Lung microvascular endothelial cell (primary cell): ENCODE measurements at regions not wholly inside any gene's neighbourhood (a gene's known extent, or its start where the extent isn't known, plus 50 kb on each side); places are given as distances from the start of the nearest gene placed in this dataset.

Experiments used
- DNase-seq, 2 donors: peaks; one replicate each; pipeline versions ENCODE4 v3.0.0 to v3.0.0-alpha.2; 2010; ENCODE audit warnings: low read depth in 2 of 2

DNA sequence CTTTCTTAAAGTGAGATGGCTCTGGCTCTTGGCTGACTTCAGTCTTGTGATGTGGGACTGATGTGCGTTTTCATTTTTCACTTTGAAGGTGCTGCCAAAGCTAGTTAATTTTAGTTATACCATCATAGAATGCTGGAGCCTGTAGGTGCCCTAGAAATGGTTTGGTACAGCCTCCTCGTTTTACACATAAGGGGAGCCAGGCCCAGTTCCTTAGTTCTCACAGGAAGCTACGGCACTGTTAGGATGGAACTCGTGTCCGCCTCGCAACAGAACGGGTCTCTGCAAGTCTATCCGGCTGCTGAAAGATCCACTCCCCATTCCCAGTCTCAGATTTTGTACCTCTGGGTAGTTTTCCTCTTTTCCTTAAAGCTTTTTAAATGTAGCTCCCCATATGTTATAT lies 173.2 kb upstream of the PRPS1L1 start:
- DNase-seq = no peak

DNA sequence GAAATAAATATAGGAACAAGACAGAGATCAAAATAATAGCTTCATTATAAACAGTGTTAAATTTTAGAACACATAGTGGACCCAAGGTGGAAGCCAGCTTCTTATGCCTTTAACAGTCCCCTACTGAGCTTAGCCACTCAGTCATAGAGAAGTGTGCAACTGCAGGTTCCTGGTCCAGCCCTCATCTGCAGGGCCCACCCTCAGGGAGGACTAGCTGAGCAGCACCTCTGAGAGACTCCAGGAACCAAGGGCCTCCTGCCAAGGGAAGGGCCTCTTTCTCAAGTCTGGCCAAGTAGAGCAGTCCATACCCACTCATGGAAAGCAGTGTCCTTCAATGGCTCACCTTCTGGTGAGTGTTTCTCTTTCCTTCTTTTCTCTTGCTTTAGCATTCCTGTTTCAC lies 173.7 kb upstream of the PRPS1L1 start:
- no peak for DNase-seq

DNA sequence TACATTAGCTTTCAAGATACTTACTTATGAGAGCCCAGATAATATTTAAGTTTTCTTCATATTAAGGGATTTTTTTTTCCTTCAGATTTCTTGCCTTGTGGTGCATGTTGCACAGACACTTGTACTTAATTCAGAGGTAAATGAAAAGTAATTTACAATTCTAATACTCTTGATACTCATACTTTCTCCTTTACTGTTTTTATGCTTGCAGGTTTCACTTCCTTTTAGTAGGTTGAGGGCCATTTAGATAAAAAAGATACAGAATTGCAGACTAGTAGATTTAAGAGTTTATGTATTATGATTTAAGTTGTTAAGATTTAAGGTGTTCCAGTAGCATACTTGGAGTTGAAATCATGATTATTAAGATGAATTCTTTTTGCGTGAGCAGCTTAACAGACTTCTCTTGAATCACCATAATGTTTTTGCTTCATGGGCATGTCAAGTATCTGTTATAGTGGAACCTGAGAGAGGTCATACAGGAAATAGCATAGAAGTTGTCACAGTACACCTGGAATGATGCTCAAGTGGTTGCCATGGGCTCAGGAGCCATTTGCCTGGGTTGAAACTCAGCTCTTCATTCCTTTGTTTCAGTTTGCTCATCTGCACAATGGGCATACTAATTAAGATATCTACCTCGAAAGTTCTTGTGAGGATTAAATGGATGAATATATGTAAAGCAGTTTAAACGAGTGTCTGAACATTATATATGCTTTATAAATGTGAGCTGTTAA lies 174.8 kb upstream of the PRPS1L1 start:
- no peak for DNase-seq

DNA sequence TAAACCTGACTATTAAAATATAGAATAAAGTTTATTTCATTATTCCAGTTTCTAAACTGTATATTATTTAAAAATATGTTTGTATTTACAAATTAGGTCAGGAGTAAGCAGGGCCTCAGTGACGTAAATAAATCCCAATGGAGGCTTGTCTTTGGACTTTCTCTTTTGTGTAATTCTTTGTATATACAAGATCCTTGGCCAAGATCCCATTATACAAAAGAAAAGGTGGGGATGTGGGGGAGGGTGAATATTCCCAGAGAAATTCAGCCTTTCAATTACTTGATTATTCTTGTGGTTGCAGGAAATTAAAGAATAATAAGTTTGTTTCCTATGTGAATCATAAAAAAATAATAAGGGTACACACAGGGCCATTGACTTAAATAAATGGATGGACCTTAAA lies 178.7 kb upstream of the PRPS1L1 start:
- no peak for DNase-seq

DNA sequence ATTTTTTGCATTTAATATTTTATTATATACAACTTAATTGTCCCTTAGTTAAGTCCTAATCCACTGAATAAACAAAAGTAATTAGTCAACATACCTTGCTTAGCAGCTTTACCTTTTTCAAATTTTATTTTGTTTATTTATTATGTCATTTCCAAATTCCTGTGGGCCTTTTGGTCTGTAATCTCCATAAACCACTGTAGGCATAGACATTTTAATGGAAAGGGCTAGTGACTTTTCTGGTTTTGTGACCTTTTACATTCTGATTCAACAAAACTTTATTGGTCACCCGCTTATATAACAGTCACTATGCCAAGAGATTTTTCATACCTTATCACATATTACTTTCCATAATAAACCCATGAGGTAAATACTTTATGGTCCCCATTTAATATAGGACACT lies 181.3 kb upstream of the PRPS1L1 start:
- DNase-seq = no peak

DNA sequence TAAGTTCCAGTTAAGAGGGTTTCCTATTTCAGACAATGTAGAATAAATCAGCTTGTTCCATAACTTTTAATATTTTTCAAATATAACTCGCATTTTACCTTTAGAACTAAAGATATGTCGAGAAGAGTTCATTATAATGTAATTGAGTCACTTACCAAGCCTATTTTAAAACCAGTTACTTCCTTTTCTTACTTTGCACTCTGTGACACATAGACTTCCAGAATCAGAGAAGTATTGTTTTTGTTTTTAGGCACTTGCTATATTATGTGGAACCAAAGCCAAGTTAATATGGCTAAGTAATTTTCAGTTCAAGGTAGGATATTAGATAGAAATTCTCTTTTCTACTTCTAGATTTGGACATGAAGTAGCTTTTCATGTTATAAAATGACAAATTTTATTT lies 182.7 kb upstream of the PRPS1L1 start:
- DNase-seq = no peak

DNA sequence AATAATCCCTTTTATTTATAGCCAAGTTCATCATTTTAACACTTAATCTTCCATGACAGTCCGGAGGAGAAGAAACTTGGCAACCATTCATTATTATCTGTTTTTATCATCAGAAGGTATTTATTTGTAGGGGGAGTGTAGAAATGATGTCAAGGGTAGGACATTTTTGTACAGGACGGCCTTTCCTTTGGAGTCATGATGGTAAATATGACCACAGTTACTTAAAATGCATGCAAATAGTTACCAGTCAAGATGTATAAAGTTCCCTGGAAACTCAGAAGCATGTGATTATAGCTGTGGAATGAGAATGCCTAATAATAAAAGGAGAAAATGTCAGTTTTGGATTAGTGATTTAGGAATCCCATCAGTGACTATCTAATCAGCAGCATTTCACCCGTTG lies 183.1 kb upstream of the PRPS1L1 start:
- DNase-seq = no peak

DNA sequence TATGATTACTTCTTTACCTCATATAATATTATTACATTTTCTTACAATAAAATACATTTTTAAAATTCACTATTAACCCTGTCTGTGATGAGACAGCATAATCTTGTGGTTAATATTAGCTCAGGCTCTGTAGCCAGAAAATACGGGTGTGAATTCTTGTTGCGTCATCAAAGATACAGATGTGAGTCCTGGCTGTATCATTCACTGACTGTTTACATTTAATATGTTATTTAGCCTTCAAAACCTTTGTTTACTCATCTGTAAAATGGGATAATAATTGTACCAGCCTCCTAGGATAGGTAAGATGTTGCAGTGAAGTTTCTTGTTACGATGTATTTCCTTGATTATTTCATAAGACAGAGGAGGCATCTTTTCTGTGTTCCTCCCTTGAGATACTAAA lies 184.7 kb upstream of the PRPS1L1 start:
- no peak for DNase-seq

DNA sequence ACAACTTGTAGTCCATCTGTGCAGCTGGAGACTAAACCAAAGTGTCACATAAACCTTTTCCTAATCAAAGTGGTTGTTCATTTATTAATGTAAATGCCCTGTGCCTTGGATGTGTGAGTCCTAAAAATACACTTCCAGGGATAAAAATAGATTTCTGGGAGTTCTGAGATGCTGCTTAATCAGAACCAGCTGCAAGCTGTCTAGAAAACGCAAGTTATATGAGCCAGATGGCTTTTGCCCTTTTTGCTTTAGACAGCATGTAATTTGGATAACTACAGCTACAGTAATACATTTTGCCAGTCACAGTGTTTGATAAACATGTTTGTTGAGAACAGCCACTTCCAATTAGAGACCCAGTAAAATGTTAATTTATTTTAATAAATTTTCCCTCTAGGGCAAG lies 185.1 kb upstream of the PRPS1L1 start:
- DNase-seq = no peak

DNA sequence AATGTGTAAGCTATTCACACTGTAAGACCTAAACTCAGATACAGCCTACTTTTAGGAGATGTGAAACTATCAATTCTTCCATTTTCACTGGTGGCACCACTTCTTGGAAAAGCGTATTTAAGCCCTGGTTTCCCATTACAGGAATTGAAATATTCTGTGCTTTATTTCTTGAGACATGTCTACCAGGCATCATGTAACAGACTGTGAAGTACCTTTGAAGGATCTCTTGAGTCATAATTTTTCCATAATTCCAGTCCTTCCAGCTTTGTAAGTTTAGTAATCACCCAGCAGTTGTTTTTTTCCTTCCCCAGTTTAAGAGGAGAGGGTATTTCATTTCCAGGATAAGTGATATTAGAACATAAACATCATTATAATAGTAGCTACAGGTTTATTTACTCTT lies 186.0 kb upstream of the PRPS1L1 start:
- no peak for DNase-seq

DNA sequence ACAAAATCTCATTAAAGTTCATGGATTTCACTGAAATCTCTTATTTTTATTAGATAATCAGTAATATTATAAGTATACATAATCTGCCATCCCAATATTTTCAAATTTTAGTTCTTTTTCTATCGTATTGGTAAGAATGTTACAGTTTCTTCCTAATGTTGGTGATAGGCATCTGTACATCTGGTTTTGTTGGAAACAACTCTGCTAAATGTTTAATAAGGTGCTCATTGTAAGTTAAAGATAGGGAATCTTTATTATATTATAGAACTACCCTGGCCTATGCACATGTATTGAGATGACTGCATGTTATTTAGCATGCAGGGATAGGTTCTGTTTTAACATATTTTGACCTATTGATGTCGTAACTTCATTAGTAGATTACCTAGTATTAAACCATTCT lies 188.6 kb upstream of the PRPS1L1 start:
- no peak for DNase-seq

DNA sequence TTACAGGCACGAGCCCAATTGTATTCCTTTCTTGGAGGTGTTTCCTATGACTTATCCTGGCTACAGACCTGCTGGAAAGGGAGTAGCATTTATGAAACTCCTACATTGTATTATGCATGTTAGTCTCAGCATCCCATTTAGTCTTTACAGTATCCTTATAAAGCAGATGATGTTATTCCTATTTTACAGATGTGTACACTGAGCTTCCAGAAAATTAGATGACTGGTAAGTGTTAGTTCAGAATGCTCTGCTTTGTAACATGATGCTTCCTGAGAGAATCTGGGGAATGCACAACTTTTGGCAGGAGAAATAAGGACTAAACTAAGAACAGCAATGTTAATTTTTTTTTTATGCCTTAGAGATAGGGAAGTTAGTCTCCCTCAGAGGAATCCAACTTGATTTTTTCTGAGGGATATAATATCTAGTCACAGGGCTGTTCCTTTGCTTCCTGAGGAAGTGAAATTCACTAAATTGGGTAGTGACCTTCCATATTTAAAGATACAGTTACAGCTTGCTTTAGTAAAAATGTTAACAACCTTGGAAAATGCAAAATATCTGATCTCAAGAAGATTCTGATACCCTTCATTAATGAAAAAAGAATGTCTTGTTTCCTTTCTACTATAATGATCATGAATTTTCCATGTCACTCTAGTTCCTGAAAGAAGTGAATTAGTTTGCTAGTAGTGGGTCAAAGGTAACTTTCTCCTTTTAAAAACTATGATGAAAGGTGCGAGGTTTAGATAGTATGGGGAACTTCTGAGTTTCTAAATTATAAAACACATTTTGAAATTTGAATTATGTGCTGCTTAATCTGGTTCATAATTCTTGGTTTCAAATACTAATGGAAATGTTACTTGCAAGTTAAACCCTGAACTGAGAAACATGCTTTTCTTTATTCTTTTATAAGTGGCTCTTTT lies 194.0 kb upstream of the PRPS1L1 start:
- DNase-seq = no peak

DNA sequence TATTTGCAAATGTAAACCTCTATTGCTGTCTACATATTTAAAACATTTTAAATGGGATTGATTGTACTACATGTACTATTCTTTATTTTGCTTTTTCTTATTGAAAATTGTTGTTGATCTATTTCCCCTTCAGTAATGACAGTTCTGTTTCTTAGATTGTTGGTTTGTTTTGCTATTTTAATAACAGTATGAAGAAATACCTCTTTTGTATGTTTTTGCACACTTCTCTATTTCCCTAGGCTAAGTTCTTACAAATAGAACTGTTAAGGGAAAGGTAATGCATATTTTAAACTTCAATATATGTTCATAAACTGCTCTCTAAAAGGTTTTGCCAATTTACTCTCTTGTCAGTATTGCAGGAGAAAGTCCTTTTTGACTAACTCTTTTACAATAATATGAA lies 195.0 kb upstream of the PRPS1L1 start:
- DNase-seq = no peak

DNA sequence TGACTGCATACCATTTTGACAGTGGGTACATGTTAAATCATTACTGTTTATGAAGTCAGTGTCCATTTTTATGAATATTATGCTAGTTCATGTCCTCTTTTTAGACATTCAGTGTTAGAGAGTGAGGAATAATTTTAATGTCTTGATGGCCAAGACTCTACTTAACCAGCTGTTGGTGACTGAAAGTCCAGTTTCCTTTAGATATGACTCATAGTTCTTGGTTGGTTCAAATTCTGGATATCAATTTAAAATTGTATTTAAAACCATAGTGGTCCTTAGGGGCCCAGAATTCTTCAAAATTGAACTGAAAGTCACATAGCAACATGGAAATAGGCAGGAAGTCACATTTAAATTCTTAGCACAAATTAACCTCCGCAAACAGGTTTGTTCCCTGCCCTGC lies 196.5 kb upstream of the PRPS1L1 start:
- no peak for DNase-seq

DNA sequence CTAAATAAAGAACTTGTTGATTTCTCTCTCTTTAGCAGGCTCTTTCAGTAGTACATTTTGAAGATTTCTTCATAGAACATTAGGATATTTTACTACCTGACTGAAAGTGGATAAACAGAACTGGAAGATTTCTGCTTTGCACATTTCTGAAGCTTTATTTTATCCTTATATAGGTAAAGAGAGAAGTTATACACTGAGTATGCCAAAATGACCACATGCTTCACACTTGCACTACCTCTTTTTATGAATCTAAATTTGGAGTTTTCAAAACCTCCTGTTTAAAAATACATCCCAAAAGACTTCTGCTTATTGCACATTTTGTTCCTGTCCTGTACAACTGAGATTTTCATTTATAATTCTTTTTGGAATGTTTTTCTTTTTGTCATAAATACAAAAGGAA lies 197.4 kb upstream of the PRPS1L1 start:
- DNase-seq = no peak

DNA sequence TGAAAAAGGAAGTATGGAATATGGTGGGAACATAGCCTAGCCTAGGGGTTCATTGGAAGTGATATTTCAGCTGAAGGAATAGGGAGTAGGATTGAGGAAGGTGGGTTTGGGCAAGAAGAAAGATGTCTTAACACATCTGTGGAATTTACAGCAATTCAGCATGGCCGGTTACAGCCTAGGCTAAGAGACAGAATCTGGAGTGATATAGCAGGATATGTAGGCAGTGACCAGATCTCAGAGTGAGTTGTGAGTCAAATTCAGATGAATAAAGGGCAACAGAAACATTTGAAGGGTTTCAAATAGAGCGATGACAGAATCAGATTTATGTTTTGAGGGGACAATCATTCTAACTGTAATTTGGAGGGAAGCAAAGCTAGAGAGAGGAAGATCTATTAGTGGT lies 199.0 kb upstream of the PRPS1L1 start:
- no peak for DNase-seq

DNA sequence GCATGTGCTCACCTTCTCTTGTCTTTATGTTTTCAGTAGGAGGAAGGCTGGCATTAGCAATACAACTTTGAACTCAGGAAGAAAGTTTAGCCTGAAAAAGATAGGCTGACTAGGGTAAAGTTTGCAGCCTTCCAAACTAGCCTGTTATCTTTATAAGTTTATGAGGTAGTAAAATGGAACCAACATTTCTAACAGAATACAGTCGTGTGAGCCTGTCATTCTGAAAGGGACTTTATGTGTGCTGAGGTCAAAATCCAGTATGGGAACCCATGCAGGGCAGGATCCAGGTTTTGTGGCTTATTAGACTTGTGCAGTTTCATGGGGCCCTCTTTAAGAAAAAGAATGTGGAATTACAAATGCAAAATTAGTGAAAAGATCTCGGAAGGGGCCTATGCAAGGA lies 201.0 kb upstream of the PRPS1L1 start:
- no peak for DNase-seq

DNA sequence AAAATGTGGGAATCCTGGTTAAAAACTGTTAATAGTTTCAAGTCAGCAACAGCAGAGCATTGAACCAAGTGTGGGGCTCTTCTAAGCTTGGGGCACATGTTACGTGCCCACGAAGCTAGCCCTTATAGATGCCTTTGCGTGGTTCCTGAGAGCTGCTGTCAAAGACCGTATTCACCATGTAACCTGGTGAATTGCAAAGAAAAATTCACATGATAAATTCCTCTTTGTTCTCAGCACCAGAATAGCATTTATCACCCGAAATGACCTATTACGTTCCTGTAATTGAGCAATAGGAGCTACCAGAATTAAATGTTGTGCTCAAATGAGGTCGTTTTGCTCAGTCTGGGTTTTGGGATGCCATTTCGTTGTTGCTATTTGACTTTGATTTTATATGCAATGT lies 202.6 kb upstream of the PRPS1L1 start:
- DNase-seq = no peak

DNA sequence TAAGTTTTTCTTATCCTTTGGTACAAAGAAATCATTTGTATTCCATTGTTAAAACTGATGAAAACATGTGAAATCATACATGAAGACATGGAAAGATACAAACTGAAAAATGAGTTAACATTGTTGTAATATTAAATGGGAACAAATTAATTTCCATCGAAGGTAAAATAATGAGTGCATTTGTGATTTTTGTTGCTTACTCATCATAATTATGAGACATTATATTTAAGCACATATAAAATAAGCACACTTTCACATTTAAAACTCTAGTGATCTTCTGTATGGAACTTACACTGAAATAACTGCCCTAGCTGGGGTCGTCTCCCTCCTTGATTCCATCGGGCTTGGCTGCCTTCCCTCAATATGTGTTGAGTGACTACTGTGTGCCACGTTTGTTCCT lies 204.2 kb upstream of the PRPS1L1 start:
- no peak for DNase-seq

DNA sequence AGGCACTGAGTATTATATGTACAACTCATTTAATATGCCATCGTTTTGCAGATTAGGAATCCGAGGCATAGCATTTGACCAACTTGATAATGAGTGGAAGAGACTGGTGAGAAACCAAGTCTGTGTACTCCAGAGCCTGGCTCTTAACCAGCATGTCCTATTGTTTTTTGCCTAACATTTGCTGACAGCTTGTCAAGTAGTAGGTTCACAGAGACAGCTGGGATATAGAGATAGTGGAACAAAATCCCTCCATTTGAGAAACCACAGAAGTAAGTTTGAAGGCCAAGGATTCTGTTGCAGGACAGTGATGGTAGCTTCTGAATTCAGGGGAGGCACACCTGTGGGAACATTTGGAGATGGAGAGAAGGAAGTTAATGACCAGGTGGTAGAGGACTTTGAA lies 206.9 kb upstream of the PRPS1L1 start:
- no peak for DNase-seq

DNA sequence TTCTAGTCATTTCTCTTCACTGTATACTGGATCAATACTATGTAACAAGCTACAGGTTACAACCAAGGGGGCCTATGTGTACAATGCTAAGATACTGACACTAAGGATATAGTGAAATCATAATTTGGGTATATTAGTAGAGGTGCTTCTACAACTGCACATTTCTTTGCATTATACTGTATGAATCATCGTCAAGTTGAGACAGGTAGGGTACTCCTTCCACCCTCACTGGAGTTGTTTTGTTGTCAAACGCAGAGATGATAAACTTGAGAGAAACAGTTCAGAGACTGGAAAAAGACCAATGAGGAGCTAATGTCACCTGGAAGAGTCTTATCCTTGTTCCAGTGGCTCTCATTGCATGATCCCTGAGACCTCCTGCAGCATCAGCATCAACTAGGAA lies 208.2 kb upstream of the PRPS1L1 start:
- no peak for DNase-seq

DNA sequence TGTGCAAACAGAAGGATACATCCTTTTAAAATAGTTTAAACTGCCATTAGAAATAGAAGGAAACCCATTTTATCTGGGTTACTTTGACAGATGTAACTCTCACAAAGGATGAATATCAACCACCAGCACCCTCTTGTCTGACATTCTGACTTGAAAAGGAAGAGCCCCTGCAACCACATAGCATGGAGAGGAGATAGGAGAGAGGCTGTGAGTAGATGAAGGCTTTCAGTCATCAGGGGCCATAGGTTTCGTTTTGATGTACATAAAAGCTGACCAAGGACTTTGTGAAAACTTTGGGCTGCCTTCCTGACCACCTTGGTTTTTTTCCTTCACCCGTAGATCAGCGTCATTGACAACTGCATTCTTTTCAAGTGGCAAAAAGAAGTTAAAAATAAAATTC lies 211.6 kb upstream of the PRPS1L1 start:
- no peak for DNase-seq

DNA sequence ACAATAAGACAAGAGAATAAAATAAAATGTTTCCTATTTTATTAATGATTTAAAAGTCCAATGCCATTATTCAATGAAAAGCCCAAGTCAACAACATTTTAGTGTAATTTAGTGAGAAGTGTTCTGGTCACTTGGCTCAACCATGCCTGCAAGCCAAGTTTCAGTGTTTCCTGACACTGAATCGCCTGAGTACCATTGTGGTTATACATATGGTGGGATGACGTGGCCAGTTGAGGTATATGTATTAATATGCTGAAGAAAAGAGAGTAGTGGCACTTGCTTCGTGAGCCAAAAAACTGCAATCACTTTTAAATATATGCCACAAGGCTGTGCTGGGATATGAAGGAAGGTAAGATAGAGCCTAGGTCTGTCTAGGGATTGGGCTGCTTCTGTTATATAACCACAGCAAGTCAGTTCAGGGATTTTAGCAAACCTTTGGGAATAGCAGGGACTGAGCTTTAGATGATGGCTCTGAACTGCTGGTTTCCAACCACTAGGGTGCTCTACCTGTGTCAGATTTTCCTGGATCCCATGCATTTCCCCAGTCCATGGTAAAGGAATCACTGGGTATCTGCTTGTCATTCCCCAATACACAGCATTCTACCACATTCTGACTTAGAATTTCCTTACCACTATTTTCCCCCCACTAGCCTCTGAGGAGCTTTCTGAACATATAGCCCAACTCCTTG lies 214.0 kb upstream of the PRPS1L1 start:
- DNase-seq = no peak
